ENCODE measurements at regions not wholly inside any gene's neighbourhood (a gene's known extent, or its start where the extent isn't known, plus 50 kb on each side); places are given as distances from the start of the nearest gene placed in this dataset.

DNA sequence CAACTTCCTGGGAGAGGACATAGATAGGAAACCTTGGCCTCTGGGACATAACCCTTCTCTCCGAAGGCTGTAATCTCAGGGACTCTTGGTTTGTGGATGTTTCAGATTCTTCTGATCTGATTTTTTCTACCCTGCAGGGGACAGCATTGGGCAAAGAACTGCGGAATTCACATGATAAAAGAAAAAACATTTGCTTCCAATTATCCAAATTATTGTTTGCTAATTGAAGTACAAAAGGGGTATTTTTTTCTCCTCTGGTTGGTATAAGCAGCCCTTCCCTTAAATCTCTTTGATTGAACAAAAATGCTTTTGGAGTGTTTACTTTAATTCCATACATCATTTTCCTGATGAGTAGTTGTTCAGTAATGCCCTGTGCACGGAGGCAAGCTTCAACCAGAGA lies 251.7 kb upstream of the IRX3 start:
- Histone ChIP-seq H3K9me2 (ENCODE audit: insufficient read depth) (no peaks in the 10 kb centered on the region), H3K4me2 (no peak overlapping the region)
- TF ChIP-seq ZNF331 (CRISPR knock-in tag; IDR thresholded peaks at IDR 0.05; ENCODE audit: low read depth), result no peak
- TF ChIP-seq, protein P1, sequence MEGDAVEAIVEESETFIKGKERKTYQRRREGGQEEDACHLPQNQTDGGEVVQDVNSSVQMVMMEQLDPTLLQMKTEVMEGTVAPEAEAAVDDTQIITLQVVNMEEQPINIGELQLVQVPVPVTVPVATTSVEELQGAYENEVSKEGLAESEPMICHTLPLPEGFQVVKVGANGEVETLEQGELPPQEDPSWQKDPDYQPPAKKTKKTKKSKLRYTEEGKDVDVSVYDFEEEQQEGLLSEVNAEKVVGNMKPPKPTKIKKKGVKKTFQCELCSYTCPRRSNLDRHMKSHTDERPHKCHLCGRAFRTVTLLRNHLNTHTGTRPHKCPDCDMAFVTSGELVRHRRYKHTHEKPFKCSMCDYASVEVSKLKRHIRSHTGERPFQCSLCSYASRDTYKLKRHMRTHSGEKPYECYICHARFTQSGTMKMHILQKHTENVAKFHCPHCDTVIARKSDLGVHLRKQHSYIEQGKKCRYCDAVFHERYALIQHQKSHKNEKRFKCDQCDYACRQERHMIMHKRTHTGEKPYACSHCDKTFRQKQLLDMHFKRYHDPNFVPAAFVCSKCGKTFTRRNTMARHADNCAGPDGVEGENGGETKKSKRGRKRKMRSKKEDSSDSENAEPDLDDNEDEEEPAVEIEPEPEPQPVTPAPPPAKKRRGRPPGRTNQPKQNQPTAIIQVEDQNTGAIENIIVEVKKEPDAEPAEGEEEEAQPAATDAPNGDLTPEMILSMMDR (conservative IDR thresholded peaks at IDR 0.05; ENCODE audit: low read depth in 2 of 2), result peak in 1 of 2 experiments; percentile 21; a peak in 1 of 4 replicates
- TF ChIP-seq CREB1 (CRISPR knock-in tag; IDR thresholded peaks at IDR 0.05; ENCODE audit: low read depth), result no peak
- TF ChIP-seq EZH2phosphoT487 (IDR thresholded peaks at IDR 0.05; ENCODE audit: unreplicated experiment), result no peak

DNA sequence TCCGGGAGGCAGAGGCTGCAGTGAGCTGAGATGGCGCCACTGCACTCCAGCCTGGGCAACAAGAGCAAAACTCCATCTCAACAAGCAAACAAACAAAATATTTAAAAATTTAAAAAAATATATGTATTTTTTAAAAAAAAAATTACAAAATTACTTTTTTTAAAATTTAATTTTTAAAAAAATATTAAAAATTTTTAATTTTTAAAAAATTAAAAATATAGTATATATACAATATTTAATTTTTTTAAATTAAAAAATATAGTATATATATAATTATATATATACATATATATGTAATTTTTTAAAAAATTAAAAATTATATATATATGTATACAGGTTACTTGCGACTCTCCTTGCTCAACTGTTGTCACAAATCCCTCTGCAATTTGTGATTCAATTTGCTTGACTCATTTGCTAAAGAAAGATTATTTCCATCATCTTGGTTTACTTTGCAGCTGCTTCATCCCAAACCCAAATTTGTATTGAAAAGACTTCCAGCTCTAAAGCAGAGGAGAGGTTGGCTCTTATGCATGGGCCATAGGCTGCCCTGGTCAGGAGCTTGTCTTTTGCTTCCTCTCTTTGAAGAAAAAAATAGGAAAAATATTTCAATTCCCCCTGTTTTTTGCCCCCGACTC lies 247.4 kb upstream of the IRX3 start:
- H3K27ac ChIP-seq (ENCODE audit: low read depth), result no peak overlapping the region
- no peak overlapping the region for H3K4me3 ChIP-seq
- Mint-ChIP-seq H3K4me3 (no peak overlapping the region), H3K27me3 (ENCODE audit: insufficient read depth, low read depth, poor library complexity) (no peaks in the 10 kb centered on the region), H3K9me3 (peaks cover 16% of the 10 kb centered on the region; the same call in 2 of the 3 replicates), H3K4me1 (no peaks in the 10 kb centered on the region; the same call in none of the 3 replicates), H3K36me3 (ENCODE audit: low read depth) (no peaks in the 10 kb centered on the region; the same call in 2 of the 3 replicates), H3K27ac (no peak overlapping the region)
- ATAC-seq, result no peak
- H3K27me3 ChIP-seq (ENCODE audit: insufficient read depth), result no peaks in the 10 kb centered on the region
- no peaks in the 10 kb centered on the region for H4K20me1 ChIP-seq (replicated peaks; ENCODE audit: insufficient read depth)
- no peaks in the 10 kb centered on the region; the same call in 1 of the 2 replicates for H3K36me3 ChIP-seq (ENCODE audit: insufficient read depth)
- H3K79me2 ChIP-seq (replicated peaks; ENCODE audit: insufficient read depth), result no peaks in the 10 kb centered on the region
- no peak for TF ChIP-seq ZNF114 (CRISPR knock-in tag; IDR thresholded peaks at IDR 0.05)
- no peak overlapping the region for H2AFZ ChIP-seq
- no peak overlapping the region for H3K4me2 ChIP-seq
- DNase-seq (ENCODE audit: low spot score), result no peak
- H3K4me1 ChIP-seq (ENCODE audit: insufficient read depth), result no peaks in the 10 kb centered on the region
- H3K9me2 ChIP-seq (ENCODE audit: insufficient read depth), result no peaks in the 10 kb centered on the region
- H3F3A ChIP-seq (replicated peaks; ENCODE audit: low read depth), result no peaks in the 10 kb centered on the region

More for the DNA sequence above, 251.7 kb upstream of the IRX3 start:
- DNase-seq (ENCODE audit: low spot score) (no peak), ATAC-seq (no peak)
- Mint-ChIP-seq H3K27ac (no peak overlapping the region), H3K27me3 (ENCODE audit: insufficient read depth, low read depth, poor library complexity) (peaks cover 2% of the 10 kb centered on the region), H3K36me3 (ENCODE audit: low read depth) (no peaks in the 10 kb centered on the region; the same call in 2 of the 3 replicates), H3K4me1 (no peaks in the 10 kb centered on the region; the same call in none of the 3 replicates), H3K4me3 (no peak overlapping the region), H3K9me3 (peaks cover under 1% of the 10 kb centered on the region; the same call in 1 of the 3 replicates)
- Histone ChIP-seq H3K36me3 (ENCODE audit: insufficient read depth) (no peaks in the 10 kb centered on the region), H3K79me2 (replicated peaks; ENCODE audit: insufficient read depth) (no peaks in the 10 kb centered on the region), H3F3A (replicated peaks; ENCODE audit: low read depth) (no peaks in the 10 kb centered on the region), H3K4me3 (no peak overlapping the region), H3K4me1 (ENCODE audit: insufficient read depth) (no peaks in the 10 kb centered on the region), H3K27me3 (ENCODE audit: insufficient read depth) (no peaks in the 10 kb centered on the region), H4K20me1 (replicated peaks; ENCODE audit: insufficient read depth) (no peaks in the 10 kb centered on the region), H2AFZ (no peak overlapping the region), H3K27ac (ENCODE audit: low read depth) (no peak overlapping the region)

DNA sequence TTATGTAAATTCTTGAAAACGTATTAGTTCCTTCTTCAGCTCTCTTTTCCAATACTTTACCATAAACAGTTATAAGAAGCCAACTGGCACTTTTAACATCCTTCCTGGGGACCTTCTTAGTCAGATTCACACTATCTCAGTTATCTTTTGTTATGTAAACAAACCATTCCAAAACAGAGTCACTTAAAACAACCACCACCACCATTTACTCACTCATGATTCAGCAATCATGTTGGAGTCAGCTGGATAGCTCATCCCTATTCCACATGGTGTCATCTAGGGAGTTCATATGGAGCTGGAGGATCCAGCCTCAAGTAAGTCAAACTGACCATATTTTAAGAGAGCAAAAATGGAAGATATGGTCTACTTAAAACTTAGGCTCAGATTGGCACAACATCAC lies 240.3 kb upstream of the IRX3 start:
- peaks cover 15% of the 10 kb centered on the region; the same call in 2 of the 3 replicates for H3K36me3 Mint-ChIP-seq (ENCODE audit: low read depth)
- no peaks in the 10 kb centered on the region; the same call in 1 of the 2 replicates for H3K36me3 ChIP-seq (ENCODE audit: insufficient read depth)
- no peak overlapping the region for H3K4me3 ChIP-seq
- H3K4me1 ChIP-seq (ENCODE audit: insufficient read depth), result peaks cover 12% of the 10 kb centered on the region
- H4K20me1 ChIP-seq (replicated peaks; ENCODE audit: insufficient read depth), result no peaks in the 10 kb centered on the region
- peaks cover 30% of the 10 kb centered on the region for H3K9me3 Mint-ChIP-seq
- no peaks in the 10 kb centered on the region for H3K9me2 ChIP-seq (ENCODE audit: insufficient read depth)
- no peak overlapping the region for H3K4me2 ChIP-seq
- ATAC-seq (no peak), DNase-seq (ENCODE audit: low spot score) (no peak)
- no peaks in the 10 kb centered on the region for H3F3A ChIP-seq (replicated peaks; ENCODE audit: low read depth)
- peaks cover 2% of the 10 kb centered on the region; the same call in 1 of the 3 replicates for H3K4me1 Mint-ChIP-seq
- no peaks in the 10 kb centered on the region for H3K79me2 ChIP-seq (replicated peaks; ENCODE audit: insufficient read depth)
- H3K4me3 Mint-ChIP-seq, result no peak overlapping the region
- no peak overlapping the region for H3K27ac ChIP-seq (ENCODE audit: low read depth)
- no peak overlapping the region; the same call in 1 of the 2 replicates for H2AFZ ChIP-seq
- no peaks in the 10 kb centered on the region for H3K27me3 ChIP-seq (ENCODE audit: insufficient read depth)
- no peak overlapping the region; the same call in 1 of the 2 replicates for H3K27ac Mint-ChIP-seq
- no peaks in the 10 kb centered on the region for H3K27me3 Mint-ChIP-seq (ENCODE audit: insufficient read depth, low read depth, poor library complexity)
- TF ChIP-seq, protein P1 (conservative IDR thresholded peaks at IDR 0.05; ENCODE audit: low read depth in 2 of 2), result no peak
- no peak for TF ChIP-seq ZNF114 (CRISPR knock-in tag; IDR thresholded peaks at IDR 0.05)
- no peak for TF ChIP-seq STAT1 (IDR thresholded peaks at IDR 0.05; ENCODE audit: unreplicated experiment)
- TF ChIP-seq EZH2phosphoT487 (IDR thresholded peaks at IDR 0.05; ENCODE audit: unreplicated experiment), result no peak
- TF ChIP-seq CREB1 (CRISPR knock-in tag; IDR thresholded peaks at IDR 0.05; ENCODE audit: low read depth), result no peak
- no peak for TF ChIP-seq ZNF331 (CRISPR knock-in tag; IDR thresholded peaks at IDR 0.05; ENCODE audit: low read depth)
